ENCODE measurements at regions not wholly inside any gene's neighbourhood (a gene's known extent, or its start where the extent isn't known, plus 50 kb on each side); places are given as distances from the start of the nearest gene placed in this dataset.

- BruUV-seq (replicated peaks) = no TSS peak
- intact Hi-C loops (cut with micrococcal nuclease; ENCODE audit: unreplicated experiment) (no loop called here), in situ Hi-C loops (cut with HindIII; ENCODE audit: extremely low pct_ligation_motif_present, low pct_unique_long_range_greater_than_20kb) (no loop called here)
- Histone ChIP-seq H4K20me1 (ENCODE audit: insufficient read depth, low read length) (no peaks in the 10 kb centered on the region), H3K4me2 (ENCODE audit: low read depth, low read length) (no peak overlapping the region), H3K27ac (ENCODE audit: extremely low read length, insufficient read depth, low read length) (no peak overlapping the region), H3K79me2 (ENCODE audit: insufficient read depth, low read length) (no peaks in the 10 kb centered on the region), H3K4me3 (replicated peaks in 1 of 3; ENCODE audit: insufficient read depth in 1 of 3, low read depth in 2 of 3, low read length in 3 of 3) (no peak overlapping the region), H3K9ac (ENCODE audit: insufficient read depth, low read depth, low read length) (no peak overlapping the region), H3K4me1 (ENCODE audit: insufficient read depth, low read length) (no peaks in the 10 kb centered on the region), H3K9me3 (ENCODE audit: low read length) (peaks cover 8% of the 10 kb centered on the region; the same call in 1 of the 2 replicates), H3K27me3 (ENCODE audit: control insufficient read depth in 1 of 2, insufficient read depth in 2 of 2, low read length in 2 of 2) (no peaks in the 10 kb centered on the region; a peak in 1 of 5 replicates), H2AFZ (ENCODE audit: low read length) (no peak overlapping the region), H3K36me3 (replicated peaks in 1 of 2; ENCODE audit: control insufficient read depth in 1 of 2, insufficient read depth in 2 of 2, low read length in 2 of 2) (no peaks in the 10 kb centered on the region)
- CTCF ChIA-PET (ENCODE audit: low intra/inter-chr PET ratio, low total read pairs) = no interaction called here
- 6% methylated on average over 3 of the region's 3 CpGs for WGBS (ENCODE audit: low lambda C conversion rate)
- POLR2A ChIA-PET = no interaction called here
- no peak for TF ChIP-seq ZNF780A (CRISPR knock-in tag; IDR thresholded peaks at IDR 0.05)
- TF ChIP-seq CREB1 (IDR thresholded peaks at IDR 0.05) = peak; percentile 72
- TF ChIP-seq CREB1 (CRISPR knock-in tag; IDR thresholded peaks at IDR 0.05) = no peak
- FAIRE-seq = no peak
- ATAC-seq = no peak
- DNase-seq (ENCODE audit: low spot score) = no peak
Observed at GRCh38 chr16:6541267-6541666, 791.4 kb upstream of the RBFOX1 start.

DNA sequence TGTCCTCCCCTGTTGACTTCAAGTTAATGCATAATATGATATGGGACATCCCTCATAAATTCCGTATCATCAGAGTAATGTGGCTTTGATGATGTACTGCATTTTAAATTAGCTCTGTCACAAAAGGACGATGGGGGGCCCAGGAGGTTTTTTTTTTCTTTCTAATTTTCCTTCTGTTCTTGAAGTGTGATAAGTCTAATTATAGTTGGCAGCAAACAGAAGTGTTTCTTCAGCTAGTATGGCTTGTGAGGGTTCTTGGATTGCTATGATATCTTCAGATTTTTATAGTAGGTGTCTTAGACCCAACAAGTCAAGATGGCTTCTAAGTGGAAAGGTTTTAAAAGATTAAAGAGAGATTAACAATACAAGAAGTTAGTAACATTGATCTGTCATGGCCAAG lies 796.2 kb upstream of the RBFOX1 start:
- Histone ChIP-seq H3K79me2 (ENCODE audit: insufficient read depth, low read length) (no peaks in the 10 kb centered on the region), H3K4me2 (ENCODE audit: low read depth, low read length) (no peak overlapping the region), H3K27me3 (ENCODE audit: control insufficient read depth in 1 of 2, insufficient read depth in 2 of 2, low read length in 2 of 2) (no peaks in the 10 kb centered on the region), H3K4me1 (ENCODE audit: insufficient read depth, low read length) (no peaks in the 10 kb centered on the region), H4K20me1 (ENCODE audit: insufficient read depth, low read length) (no peaks in the 10 kb centered on the region), H3K27ac (ENCODE audit: extremely low read length, insufficient read depth, low read length) (no peak overlapping the region), H3K4me3 (replicated peaks in 1 of 3; ENCODE audit: insufficient read depth in 1 of 3, low read depth in 2 of 3, low read length in 3 of 3) (no peak overlapping the region), H3K9ac (ENCODE audit: insufficient read depth, low read depth, low read length) (no peak overlapping the region), H2AFZ (ENCODE audit: low read length) (no peak overlapping the region), H3K36me3 (replicated peaks in 1 of 2; ENCODE audit: control insufficient read depth in 1 of 2, insufficient read depth in 2 of 2, low read length in 2 of 2) (no peaks in the 10 kb centered on the region), H3K9me3 (ENCODE audit: low read length) (peaks cover 12% of the 10 kb centered on the region; the same call in 1 of the 2 replicates)
- ChIA-PET POLR2A (no interaction called here), CTCF (ENCODE audit: low intra/inter-chr PET ratio, low total read pairs) (no interaction called here)
- in situ Hi-C loops (cut with HindIII; ENCODE audit: extremely low pct_ligation_motif_present, low pct_unique_long_range_greater_than_20kb) (no loop called here), intact Hi-C loops (cut with micrococcal nuclease; ENCODE audit: unreplicated experiment) (no loop called here)
- no TSS peak for BruUV-seq (replicated peaks)
- DNase-seq (ENCODE audit: low spot score) = no peak
- no peak for ATAC-seq
- WGBS (ENCODE audit: low lambda C conversion rate) = 0% methylated on average over 2 of the region's 2 CpGs
- FAIRE-seq = no peak
- TF ChIP-seq PAX8 (CRISPR knock-in tag; IDR thresholded peaks at IDR 0.05; ENCODE audit: borderline replicate concordance) (no peak), MED13 (CRISPR knock-in tag; IDR thresholded peaks at IDR 0.05) (no peak), ZNF766 (CRISPR knock-in tag; IDR thresholded peaks at IDR 0.05; ENCODE audit: borderline replicate concordance) (no peak), NFRKB (IDR thresholded peaks at IDR 0.05) (no peak), KDM2A (CRISPR knock-in tag; IDR thresholded peaks at IDR 0.05; ENCODE audit: borderline replicate concordance, low read depth) (no peak), SCMH1 (CRISPR knock-in tag; IDR thresholded peaks at IDR 0.05; ENCODE audit: borderline replicate concordance) (no peak)

All from HepG2 (cell line).